ENCODE measurements at regions not wholly inside any gene's neighbourhood (a gene's known extent, or its start where the extent isn't known, plus 50 kb on each side); places are given as distances from the start of the nearest gene placed in this dataset.

DNA sequence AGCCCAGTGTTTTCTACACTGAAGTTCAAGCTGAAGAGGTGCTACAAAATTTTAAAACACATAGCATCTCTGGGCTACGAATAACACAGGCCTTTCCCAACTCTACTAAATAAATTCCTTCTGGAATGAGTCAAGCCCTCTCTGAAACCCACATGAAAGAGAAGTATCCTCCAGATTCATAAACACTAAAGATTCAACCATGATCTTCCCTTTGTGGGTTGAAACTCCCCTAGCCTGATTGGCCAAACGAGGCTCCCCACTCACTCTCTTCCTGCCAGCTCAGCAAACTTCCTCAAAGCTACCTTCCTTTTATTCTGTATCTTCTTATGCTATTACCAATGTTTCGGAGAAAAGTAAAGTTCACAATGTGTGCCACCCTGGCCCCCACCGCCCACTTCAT, 95.4 kb downstream of the NKX6-1 start:
- no peak for TF ChIP-seq CTCF (IDR thresholded peaks at IDR 0.05; ENCODE audit: low read depth, low read length, missing control alignments)
- DNase-seq (ENCODE audit: extremely low read depth, low read depth) = no peak
- H3K4me3 ChIP-seq (replicated peaks; ENCODE audit: low read depth, low read length) = no peak overlapping the region

- no peak overlapping the region for H3K4me3 ChIP-seq (replicated peaks; ENCODE audit: low read depth, low read length)
- no peak for DNase-seq (ENCODE audit: extremely low read depth, low read depth)
- no peak for TF ChIP-seq CTCF (IDR thresholded peaks at IDR 0.05; ENCODE audit: low read depth, low read length, missing control alignments)
These were observed 97.3 kb downstream of the NKX6-1 start for GRCh38 chr4:84401701-84402306.

DNA sequence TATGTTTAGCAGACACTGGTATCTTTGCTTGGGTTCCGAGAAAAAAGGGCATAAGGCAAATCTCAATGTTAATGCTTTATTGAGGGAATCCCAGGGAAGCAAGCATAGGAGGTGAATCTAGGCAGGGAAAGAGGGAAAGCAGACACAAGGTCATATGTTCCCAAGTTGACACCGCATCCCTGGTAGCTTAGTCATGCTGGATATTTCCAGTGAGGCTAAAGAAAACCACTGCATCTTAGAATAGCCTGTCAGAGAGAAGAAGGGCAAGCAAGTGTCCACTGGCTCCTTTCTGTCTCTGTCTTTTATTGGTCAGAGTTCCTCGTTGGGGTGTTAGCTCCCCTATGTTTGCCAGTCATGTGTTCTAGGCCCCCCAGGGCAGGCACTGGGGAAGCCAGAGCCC, 104.7 kb downstream of the NKX6-1 start:
- no peak for TF ChIP-seq CTCF (IDR thresholded peaks at IDR 0.05; ENCODE audit: low read depth, low read length, missing control alignments)
- H3K4me3 ChIP-seq (replicated peaks; ENCODE audit: low read depth, low read length) = no peak overlapping the region
- no peak for DNase-seq (ENCODE audit: extremely low read depth, low read depth)

DNA sequence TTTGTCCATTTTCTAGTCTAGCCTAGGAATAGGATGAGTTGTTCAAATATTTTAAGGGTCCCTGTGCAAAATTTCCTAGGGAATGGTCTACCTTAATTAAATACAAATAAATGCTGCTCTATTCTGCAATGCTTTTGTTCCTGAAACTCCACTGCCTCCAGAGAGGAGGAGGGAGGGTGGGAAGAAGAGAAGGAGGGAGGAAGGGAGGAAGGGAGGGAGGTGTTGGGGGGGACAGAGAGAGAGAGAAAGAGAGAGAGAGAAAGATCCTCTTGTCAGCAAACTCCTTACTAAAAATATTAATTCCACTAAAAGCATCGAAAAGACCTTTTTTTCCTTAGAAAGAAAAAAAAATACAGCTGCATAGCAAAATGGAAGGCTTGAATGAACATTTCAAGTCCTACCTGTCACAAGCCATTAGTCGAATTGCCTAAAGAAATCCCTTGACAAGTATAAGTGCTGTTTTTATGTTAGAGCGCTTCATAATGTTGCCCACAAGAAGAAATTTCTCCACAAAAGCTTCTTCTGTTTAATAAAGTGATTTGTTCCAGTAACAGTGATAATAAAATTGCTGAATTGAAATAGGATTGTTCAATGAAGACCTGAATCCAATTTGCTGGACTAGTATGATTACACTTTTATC, 106.0 kb downstream of the NKX6-1 start:
- no peak for TF ChIP-seq CTCF (IDR thresholded peaks at IDR 0.05; ENCODE audit: low read depth, low read length, missing control alignments)
- DNase-seq (ENCODE audit: extremely low read depth, low read depth) = no peak
- no peak overlapping the region for H3K4me3 ChIP-seq (replicated peaks; ENCODE audit: low read depth, low read length)

- TF ChIP-seq CTCF (IDR thresholded peaks at IDR 0.05; ENCODE audit: low read depth, low read length, missing control alignments) = no peak
- no peak for DNase-seq (ENCODE audit: extremely low read depth, low read depth)
- no peak overlapping the region for H3K4me3 ChIP-seq (replicated peaks; ENCODE audit: low read depth, low read length)
These were observed 109.7 kb downstream of the NKX6-1 start for GRCh38 chr4:84389406-84389805.

- H3K4me3 ChIP-seq (replicated peaks; ENCODE audit: low read depth, low read length) = no peak overlapping the region
- no peak for DNase-seq (ENCODE audit: extremely low read depth, low read depth)
- no peak for TF ChIP-seq CTCF (IDR thresholded peaks at IDR 0.05; ENCODE audit: low read depth, low read length, missing control alignments)
These were observed 113.9 kb downstream of the NKX6-1 start for GRCh38 chr4:84385203-84385602.

DNA sequence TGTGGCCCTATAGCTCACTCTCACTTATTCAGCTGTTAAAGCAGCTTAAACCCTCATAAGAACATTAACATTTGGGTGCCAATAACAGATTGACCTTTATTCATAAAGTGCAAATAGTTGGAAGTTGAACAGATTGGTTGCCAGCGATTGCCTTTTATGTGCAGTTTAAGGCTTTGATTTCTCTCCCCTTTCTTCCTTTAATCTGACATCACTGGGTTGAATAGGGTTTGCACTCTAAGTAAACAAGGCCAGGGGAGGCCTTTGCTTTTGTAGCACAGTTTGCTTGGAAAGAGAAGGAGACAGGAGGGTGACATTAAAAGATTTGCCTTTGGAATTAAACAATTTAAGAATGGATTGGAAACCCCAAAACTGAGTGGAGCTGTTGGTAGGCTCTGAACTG, 114.3 kb downstream of the NKX6-1 start:
- no peak for DNase-seq (ENCODE audit: extremely low read depth, low read depth)
- H3K4me3 ChIP-seq (replicated peaks; ENCODE audit: low read depth, low read length) = no peak overlapping the region
- TF ChIP-seq CTCF (IDR thresholded peaks at IDR 0.05; ENCODE audit: low read depth, low read length, missing control alignments) = no peak

Data from HFF-Myc (cell line).